Duodenal mucosa (tissue), 2 donors: ENCODE measurements at regions not wholly inside any gene's neighbourhood (a gene's known extent, or its start where the extent isn't known, plus 50 kb on each side); places are given as distances from the start of the nearest gene placed in this dataset.

Source experiments
- H3K27ac ChIP-seq: one replicate; pipeline ENCODE4 v1.7.0; 2013; ENCODE audit warnings: low read depth, low read length
- H3K27me3 ChIP-seq, 2 donors: one replicate each; pipeline ENCODE4 v1.7.0; 2013; ENCODE audit warnings: low read length in 2 of 2, control low read depth in 1 of 2; ENCODE audit not compliant: insufficient read depth in 2 of 2, control insufficient read depth in 1 of 2
- H3K36me3 ChIP-seq, 2 donors: one replicate each; pipeline ENCODE4 v1.7.0; 2013; ENCODE audit warnings: low read length in 2 of 2, control low read depth in 1 of 2; ENCODE audit not compliant: insufficient read depth in 2 of 2, control insufficient read depth in 1 of 2
- H3K4me1 ChIP-seq, 2 donors: one replicate each; pipeline ENCODE4 v1.7.0; 2013; ENCODE audit warnings: low read length in 2 of 2, control low read depth in 1 of 2; ENCODE audit not compliant: insufficient read depth in 2 of 2, control insufficient read depth in 1 of 2
- H3K4me3 ChIP-seq, 2 donors: one replicate each; pipeline ENCODE4 v1.7.0; 2013; ENCODE audit warnings: low read length in 2 of 2, low read depth in 1 of 2
- H3K9ac ChIP-seq, 2 donors: one replicate each; pipeline ENCODE4 v1.7.0; 2013; ENCODE audit warnings: low read length in 2 of 2, low read depth in 1 of 2
- H3K9me3 ChIP-seq, 2 donors: one replicate each; pipeline ENCODE4 v1.7.0; 2013; ENCODE audit warnings: low read length in 2 of 2, control low read depth in 1 of 2; ENCODE audit not compliant: control insufficient read depth in 1 of 2

DNA sequence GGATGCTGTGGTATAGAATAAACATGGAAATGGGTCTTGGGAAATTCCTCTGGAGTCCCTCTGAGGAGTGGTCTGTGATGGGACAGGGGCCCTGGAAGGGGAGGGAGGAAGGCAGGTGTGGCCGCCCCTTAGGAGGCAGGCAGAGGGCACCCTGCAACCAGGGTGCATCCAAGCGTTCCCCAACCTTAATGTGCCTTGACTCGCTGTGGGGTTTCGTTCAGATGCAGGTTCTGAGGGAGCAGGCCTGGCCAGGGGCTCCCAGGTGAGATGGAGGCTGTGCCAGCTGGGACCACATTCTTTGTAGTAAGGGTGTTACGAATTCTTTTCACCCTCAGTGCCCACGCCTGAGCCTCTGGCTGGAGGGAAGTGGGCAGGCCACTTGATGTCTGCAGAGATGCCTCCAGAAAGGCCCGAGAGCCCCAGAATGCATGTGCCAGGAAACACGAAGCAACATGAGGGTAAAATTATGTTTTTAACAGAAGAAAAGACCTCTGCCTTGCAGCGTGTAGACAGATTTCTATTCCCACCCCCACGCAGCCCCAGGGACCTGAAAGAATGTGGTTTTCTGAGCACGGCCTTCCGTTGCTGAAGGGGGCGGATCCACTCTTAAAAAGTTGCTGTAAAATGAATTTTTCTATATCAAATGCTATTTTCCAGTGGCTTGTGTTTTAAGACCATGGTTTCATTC lies 150.4 kb upstream of the IER5L start:
- Histone ChIP-seq H3K27ac (no peak overlapping the region), H3K4me1 (peaks cover under 1 to 5% of the 10 kb centered on the region in 2 donors)

DNA sequence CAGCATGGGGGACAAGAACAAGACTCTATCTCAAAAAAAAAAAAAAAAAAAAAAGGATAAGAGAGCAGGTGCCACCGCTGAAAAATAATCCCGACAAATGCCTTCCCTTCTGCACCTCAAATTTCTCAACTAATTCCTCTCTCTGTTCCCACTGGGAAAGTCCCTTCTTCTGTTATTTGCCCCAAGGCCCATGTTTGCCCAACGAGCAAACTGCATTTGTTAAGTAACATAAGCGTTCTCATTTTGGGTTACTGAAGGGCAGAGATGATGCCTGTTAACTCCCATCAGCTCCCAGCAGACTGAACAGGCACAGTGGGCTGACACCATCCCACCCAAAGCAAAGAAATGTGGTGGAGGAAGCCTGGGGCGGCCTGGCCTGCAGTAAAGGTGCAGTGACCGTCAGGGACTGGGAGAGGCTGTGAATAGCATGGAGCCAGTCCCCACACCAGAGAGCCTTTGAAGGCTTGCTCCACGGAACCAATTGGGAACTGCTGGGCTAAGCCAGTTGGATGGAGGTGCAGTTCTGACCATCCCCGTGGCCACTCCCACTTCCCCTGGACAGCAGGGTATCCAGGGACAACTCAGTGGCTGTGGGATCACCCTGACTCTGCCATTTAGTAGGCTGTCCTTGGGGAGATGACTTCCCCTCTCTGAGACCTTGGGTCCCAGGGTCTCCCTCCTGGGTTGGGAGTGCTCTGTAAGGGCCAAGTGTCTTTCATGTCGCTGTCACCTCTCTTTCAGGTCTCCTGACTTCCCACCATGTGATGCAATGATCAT lies 149.7 kb upstream of the IER5L start:
- H3K9ac ChIP-seq, result no peak overlapping the region
- H3K36me3 ChIP-seq, result no peaks in the 10 kb centered on the region
- H3K9me3 ChIP-seq, result peaks cover 6 to 8% of the 10 kb centered on the region in 2 donors
- no peaks in the 10 kb centered on the region for H3K27me3 ChIP-seq
- H3K27ac ChIP-seq, result no peak overlapping the region
- H3K4me3 ChIP-seq, result no peak overlapping the region
- peaks cover 0 to 4% of the 10 kb centered on the region in 2 donors for H3K4me1 ChIP-seq

More for the DNA sequence above, 150.4 kb upstream of the IER5L start:
- no peak overlapping the region for H3K4me3 ChIP-seq
- peaks cover 6 to 8% of the 10 kb centered on the region in 2 donors for H3K9me3 ChIP-seq
- no peaks in the 10 kb centered on the region for H3K27me3 ChIP-seq
- H3K36me3 ChIP-seq, result no peaks in the 10 kb centered on the region
- no peak overlapping the region for H3K9ac ChIP-seq

DNA sequence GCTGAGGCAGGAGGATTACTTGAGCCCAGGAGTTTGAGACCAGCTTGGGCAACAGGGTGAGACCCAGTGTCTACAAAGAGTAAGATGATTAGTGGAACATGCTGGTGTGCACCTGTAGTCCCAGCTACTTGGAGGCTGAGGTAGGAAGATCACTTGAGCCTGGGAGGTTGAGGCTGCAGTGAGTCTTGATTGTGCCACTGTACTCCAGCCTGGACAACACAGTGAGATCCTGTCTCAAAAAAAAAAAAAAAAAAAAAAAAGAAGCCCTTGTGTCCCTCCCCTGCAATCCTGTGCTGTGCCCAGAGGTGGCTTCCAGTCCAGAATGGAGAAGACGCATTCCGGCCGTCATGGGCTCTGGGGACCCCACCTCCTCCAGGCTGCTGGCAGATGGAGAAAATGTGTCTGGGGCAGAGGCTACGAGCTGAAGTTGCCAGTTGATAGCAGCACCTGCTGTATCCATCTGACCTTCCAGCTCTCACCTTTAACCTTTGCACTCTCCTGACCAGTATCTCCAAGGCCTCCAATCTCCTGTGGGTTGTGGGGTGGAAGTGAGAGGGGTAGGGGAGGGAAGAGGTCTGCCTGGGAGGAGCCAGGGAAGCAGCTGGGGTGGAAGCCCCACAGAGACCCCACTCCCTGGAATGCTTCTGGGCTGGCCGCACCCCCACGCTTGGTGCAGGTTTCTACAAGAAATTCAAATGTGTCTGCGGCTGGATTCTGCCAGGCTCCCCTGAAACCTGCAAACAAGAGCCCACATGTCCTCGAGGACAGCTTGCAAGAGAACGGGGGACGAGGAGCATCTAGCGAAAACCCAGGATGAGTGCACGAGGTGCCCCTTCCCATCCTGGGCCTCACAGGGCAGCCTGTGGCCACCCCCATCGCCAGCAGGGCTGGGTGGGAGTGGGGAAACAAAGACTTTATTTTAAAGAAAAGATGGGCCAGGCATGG lies 148.3 kb upstream of the IER5L start:
- Histone ChIP-seq H3K27ac (no peak overlapping the region), H3K27me3 (no peaks in the 10 kb centered on the region), H3K9me3 (peaks cover 6 to 8% of the 10 kb centered on the region in 2 donors), H3K9ac (no peak overlapping the region), H3K4me1 (peaks cover 0 to 7% of the 10 kb centered on the region in 2 donors), H3K4me3 (no peak overlapping the region), H3K36me3 (no peaks in the 10 kb centered on the region)

DNA sequence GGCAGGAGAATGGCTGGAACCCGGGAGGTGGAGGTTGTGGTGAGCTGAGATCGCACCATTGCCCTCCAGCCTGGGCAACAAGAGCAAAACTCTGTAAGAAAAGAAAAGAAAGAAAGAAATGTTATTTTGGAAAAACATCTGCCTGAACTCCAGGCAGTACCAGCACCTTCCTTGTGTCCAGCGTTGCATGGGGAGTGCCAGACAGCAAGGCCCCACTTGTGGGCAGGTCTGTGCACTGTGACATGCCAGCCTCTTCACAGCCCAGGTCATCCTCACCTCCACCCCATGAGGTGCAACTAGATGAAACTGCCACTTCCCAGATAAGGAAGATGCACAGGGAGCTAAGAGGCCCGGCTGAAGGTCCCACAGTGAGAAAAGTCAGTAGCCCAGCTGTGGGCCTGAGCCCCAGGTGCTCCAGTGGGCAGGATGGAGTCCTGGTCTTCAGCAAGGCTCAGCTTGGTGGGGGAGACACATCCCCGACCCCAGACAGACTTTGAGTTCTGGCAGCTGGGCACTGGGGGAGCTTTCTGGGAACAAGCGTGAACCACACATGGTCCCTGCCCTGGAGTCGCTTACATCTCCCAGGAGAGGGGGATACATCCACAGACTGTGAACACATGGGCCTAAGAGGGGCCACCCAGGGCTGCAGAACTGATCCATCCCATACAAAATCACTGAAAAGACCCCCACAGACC lies 146.9 kb upstream of the IER5L start:
- no peak overlapping the region for H3K9ac ChIP-seq
- H3K4me3 ChIP-seq, result no peak overlapping the region
- no peaks in the 10 kb centered on the region for H3K27me3 ChIP-seq
- peaks cover 4 to 21% of the 10 kb centered on the region in 2 donors for H3K4me1 ChIP-seq
- H3K36me3 ChIP-seq, result no peaks in the 10 kb centered on the region
- no peaks in the 10 kb centered on the region for H3K9me3 ChIP-seq
- no peak overlapping the region for H3K27ac ChIP-seq

GRCh38 chr9:129323999-129324553 lies 146.0 kb upstream of the IER5L start:
- Histone ChIP-seq H3K27ac (no peak overlapping the region), H3K4me1 (peaks cover 4 to 25% of the 10 kb centered on the region in 2 donors)

DNA sequence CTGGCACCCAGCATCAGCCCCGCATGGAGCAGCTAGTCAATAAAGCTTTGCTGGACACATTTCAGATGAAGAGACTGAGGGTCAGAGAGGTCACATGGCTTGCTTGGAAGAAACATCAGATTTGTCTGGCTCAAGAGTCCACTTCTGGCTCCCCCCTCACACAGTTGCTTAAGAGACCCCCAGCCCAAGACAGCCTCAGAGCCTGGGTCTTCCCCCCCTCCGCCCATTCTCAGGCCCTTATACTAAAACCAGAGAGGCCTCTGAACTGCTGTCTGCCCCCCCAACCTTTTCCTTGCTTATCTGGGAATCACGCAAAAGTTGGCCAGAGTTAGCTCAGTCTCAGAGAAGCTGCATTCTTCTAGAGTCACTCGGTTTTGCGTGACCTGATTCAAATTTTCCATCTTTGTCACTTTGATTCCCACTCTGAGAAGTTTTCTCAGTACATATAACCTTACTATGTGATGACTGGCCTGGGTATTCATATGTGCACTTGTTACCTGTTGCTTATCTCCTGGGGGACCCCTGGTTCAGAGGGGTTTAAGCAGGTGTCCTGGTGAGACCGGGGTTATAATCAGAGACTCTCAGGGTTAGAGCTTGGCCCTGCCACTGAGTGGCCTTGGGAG lies 145.4 kb upstream of the IER5L start:
- Histone ChIP-seq H3K9ac (no peak overlapping the region), H3K27ac (no peak overlapping the region), H3K9me3 (no peaks in the 10 kb centered on the region), H3K4me1 (peaks cover 4 to 25% of the 10 kb centered on the region in 2 donors), H3K36me3 (no peaks in the 10 kb centered on the region), H3K4me3 (no peak overlapping the region), H3K27me3 (no peaks in the 10 kb centered on the region)

More at GRCh38 chr9:129323999-129324553, 146.0 kb upstream of the IER5L start:
- Histone ChIP-seq H3K9me3 (no peaks in the 10 kb centered on the region), H3K27me3 (no peaks in the 10 kb centered on the region), H3K36me3 (no peaks in the 10 kb centered on the region), H3K9ac (no peak overlapping the region), H3K4me3 (no peak overlapping the region)

- Histone ChIP-seq H3K4me3 (no peak overlapping the region), H3K4me1 (peaks cover 4 to 23% of the 10 kb centered on the region in 2 donors), H3K9me3 (no peaks in the 10 kb centered on the region), H3K27ac (no peak overlapping the region), H3K27me3 (no peaks in the 10 kb centered on the region), H3K36me3 (no peaks in the 10 kb centered on the region), H3K9ac (no peak overlapping the region)
Measured at GRCh38 chr9:129322641-129323375, 144.7 kb upstream of the IER5L start.

DNA sequence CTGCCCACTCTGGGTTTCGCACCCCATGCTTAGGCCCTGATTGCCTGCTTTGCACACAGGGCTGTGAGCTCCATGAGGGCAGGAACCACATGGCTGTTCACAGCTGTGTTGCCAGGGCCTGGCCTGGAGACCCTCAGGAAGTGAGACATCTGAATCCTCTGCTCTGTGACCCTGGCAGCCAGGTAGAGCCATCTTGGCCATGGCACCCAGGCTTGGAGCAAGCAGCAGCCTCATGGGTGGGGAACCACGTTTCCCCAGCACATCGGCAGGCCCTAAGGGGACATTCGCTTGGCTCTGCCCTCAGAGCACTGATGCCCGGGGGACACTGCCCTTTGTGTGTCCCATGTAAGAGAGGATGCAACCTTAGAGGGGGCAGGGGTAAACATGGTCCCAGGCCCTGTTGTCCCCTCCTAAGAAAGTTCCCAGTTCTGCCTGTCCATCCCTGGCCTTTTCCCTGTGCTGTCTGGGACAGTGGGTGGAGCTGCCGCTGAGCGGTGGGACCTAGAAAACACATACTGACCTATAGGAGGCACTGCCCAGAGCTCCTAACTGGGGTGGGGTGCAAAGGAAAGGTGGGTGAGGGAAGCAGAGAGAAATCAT lies 144.1 kb upstream of the IER5L start:
- Histone ChIP-seq H3K9ac (no peak overlapping the region), H3K4me3 (no peak overlapping the region), H3K27me3 (no peaks in the 10 kb centered on the region), H3K9me3 (no peaks in the 10 kb centered on the region), H3K27ac (no peak overlapping the region), H3K36me3 (no peaks in the 10 kb centered on the region), H3K4me1 (peaks cover 4 to 20% of the 10 kb centered on the region in 2 donors)
